Astrocyte (in vitro differentiated cells and primary cell): ENCODE measurements at regions not wholly inside any gene's neighbourhood (a gene's known extent, or its start where the extent isn't known, plus 50 kb on each side); places are given as distances from the start of the nearest gene placed in this dataset.
A peak's percentile ranks its signal among the peaks of the same experiment; 100 is the strongest.

Experiments used
- DNase-seq: peaks from one replicate; pipeline ENCODE4 v3.0.0-alpha.2; 2010; ENCODE audit warnings: low read depth
- FAIRE-seq: peaks from 2 replicates; lab custom pipeline; 2011; peaks lifted over from hg19 to GRCh38; lab: Jason Lieb, UNC
- H2AFZ ChIP-seq: 2 replicates; pipeline ENCODE4 v1.6.0; 2012; ENCODE audit warnings: low read depth, low read length, inconsistent platforms
- H3K27ac ChIP-seq: 2 replicates; pipeline ENCODE4 v1.5.1; 2011; ENCODE audit warnings: low read depth, low read length, inconsistent platforms
- H3K27me3 ChIP-seq: 2 replicates; pipeline ENCODE4 v1.6.0; 2011; ENCODE audit warnings: low read length, inconsistent platforms; ENCODE audit not compliant: insufficient read depth
- H3K36me3 ChIP-seq: 2 replicates; pipeline ENCODE4 v1.5.1; 2011; ENCODE audit warnings: low read length, inconsistent platforms; ENCODE audit not compliant: insufficient read depth
- H3K4me1 ChIP-seq: 2 replicates; pipeline ENCODE4 v1.5.1; 2011; ENCODE audit warnings: low read length, inconsistent platforms; ENCODE audit not compliant: insufficient read depth
- H3K4me2 ChIP-seq: 2 replicates; pipeline ENCODE4 v1.6.0; 2012; ENCODE audit warnings: low read length, inconsistent platforms
- H3K4me3 ChIP-seq: 2 replicates; pipeline ENCODE4 v1.5.1; 2011; ENCODE audit warnings: low read depth, mild to moderate bottlenecking, low read length, inconsistent platforms; ENCODE audit not compliant: insufficient read depth
- H3K79me2 ChIP-seq: 2 replicates; pipeline ENCODE4 v1.6.0; 2012; ENCODE audit warnings: mild to moderate bottlenecking, low read length, inconsistent platforms; ENCODE audit not compliant: insufficient read depth
- H3K9ac ChIP-seq: 2 replicates; pipeline ENCODE4 v1.6.0; 2012; ENCODE audit warnings: mild to moderate bottlenecking, low read length, inconsistent platforms
- H3K9me3 ChIP-seq: 2 replicates; pipeline ENCODE4 v1.5.1; 2012; ENCODE audit warnings: low read depth, mild to moderate bottlenecking, low read length, inconsistent platforms; ENCODE audit not compliant: insufficient read depth
- H4K20me1 ChIP-seq: 2 replicates; pipeline ENCODE4 v1.6.0; 2012; ENCODE audit warnings: low read length, inconsistent platforms; ENCODE audit not compliant: insufficient read depth
- H3K27ac Mint-ChIP-seq: one replicate; pipeline ENCODE4 v1.8.0; 2021; ENCODE audit warnings: mild to moderate bottlenecking, mixed read lengths; ENCODE audit not compliant: unreplicated experiment
- H3K27me3 Mint-ChIP-seq: one replicate; pipeline ENCODE4 v1.8.0; 2021; ENCODE audit warnings: low read depth, mixed read lengths; ENCODE audit not compliant: unreplicated experiment
- H3K36me3 Mint-ChIP-seq: one replicate; pipeline ENCODE4 v1.8.0; 2021; ENCODE audit warnings: low read depth, mixed read lengths; ENCODE audit not compliant: unreplicated experiment
- H3K4me1 Mint-ChIP-seq: one replicate; pipeline ENCODE4 v1.8.0; 2021; ENCODE audit warnings: low read depth, mixed read lengths; ENCODE audit not compliant: unreplicated experiment
- H3K4me3 Mint-ChIP-seq: one replicate; pipeline ENCODE4 v1.8.0; 2021; ENCODE audit warnings: mild to moderate bottlenecking, moderate library complexity, mixed read lengths; ENCODE audit not compliant: unreplicated experiment
- H3K9me3 Mint-ChIP-seq: one replicate; pipeline ENCODE4 v1.8.0; 2021; ENCODE audit warnings: mild to moderate bottlenecking, mixed read lengths; ENCODE audit not compliant: unreplicated experiment
- CTCF ChIP-seq: IDR thresholded peaks from 2 replicates; pipeline ENCODE4 v1.5.1; 2011; ENCODE audit warnings: low read depth, mild to moderate bottlenecking, inconsistent platforms, low read length, moderate library complexity; ENCODE audit not compliant: insufficient read depth
- EZH2 ChIP-seq: IDR thresholded peaks from 2 replicates; pipeline ENCODE4 v1.6.1; 2012; ENCODE audit warnings: mild to moderate bottlenecking, low read length, inconsistent platforms; ENCODE audit not compliant: insufficient read depth

GRCh38 chr9:94033383-94033782 lies 50.9 kb upstream of the PTPDC1 start:
- no peak overlapping the region for H3K27ac Mint-ChIP-seq
- Histone ChIP-seq H3K9me3 (no peaks in the 10 kb centered on the region), H3K27ac (no peak overlapping the region), H3K4me1 (peaks cover 14% of the 10 kb centered on the region), H3K4me3 (no peak overlapping the region), H3K9ac (no peak overlapping the region), H2AFZ (no peak overlapping the region), H3K36me3 (no peaks in the 10 kb centered on the region), H4K20me1 (peaks cover 2% of the 10 kb centered on the region), H3K27me3 (no peaks in the 10 kb centered on the region), H3K79me2 (peaks cover 26% of the 10 kb centered on the region), H3K4me2 (no peak overlapping the region)
- peaks cover 7% of the 10 kb centered on the region for H3K36me3 Mint-ChIP-seq
- TF ChIP-seq CTCF (no peak), EZH2 (no peak)
- H3K9me3 Mint-ChIP-seq: no peaks in the 10 kb centered on the region
- H3K27me3 Mint-ChIP-seq: no peaks in the 10 kb centered on the region
- DNase-seq (no peak), FAIRE-seq (no peak)
- H3K4me1 Mint-ChIP-seq: peaks cover 3% of the 10 kb centered on the region
- no peak overlapping the region for H3K4me3 Mint-ChIP-seq

- no peak overlapping the region for H3K4me3 ChIP-seq
- Mint-ChIP-seq H3K36me3 (peaks cover 2% of the 10 kb centered on the region), H3K27me3 (no peaks in the 10 kb centered on the region), H3K4me1 (peaks cover 3% of the 10 kb centered on the region), H3K9me3 (no peaks in the 10 kb centered on the region), H3K27ac (no peak overlapping the region), H3K4me3 (peak overlapping the region; percentile 94)
- H3K79me2 ChIP-seq: peaks cover 26% of the 10 kb centered on the region
- no peaks in the 10 kb centered on the region for H3K27me3 ChIP-seq
- no peak for FAIRE-seq
- H3K9me3 ChIP-seq: no peaks in the 10 kb centered on the region
- peaks cover 14% of the 10 kb centered on the region for H3K4me1 ChIP-seq
- no peaks in the 10 kb centered on the region for H3K36me3 ChIP-seq
- peak overlapping the region; percentile 98 for H3K4me2 ChIP-seq
- peaks cover 2% of the 10 kb centered on the region for H4K20me1 ChIP-seq
- H3K9ac ChIP-seq: no peak overlapping the region
- TF ChIP-seq CTCF (no peak), EZH2 (no peak)
- H2AFZ ChIP-seq: no peak overlapping the region
- no peak overlapping the region for H3K27ac ChIP-seq
- peak; percentile 82 for DNase-seq
Measured at GRCh38 chr9:94031946-94032345, 52.3 kb upstream of the PTPDC1 start.

- peak overlapping the region; percentile 94 for H3K4me3 Mint-ChIP-seq
- peak overlapping the region; percentile 85 for H3K4me3 ChIP-seq
- H3K9me3 Mint-ChIP-seq: no peaks in the 10 kb centered on the region
- H3K4me1 ChIP-seq: peaks cover 14% of the 10 kb centered on the region
- H3K9ac ChIP-seq: peak overlapping the region; percentile 89
- peak overlapping the region; percentile 49 for H3K27ac Mint-ChIP-seq
- peak overlapping the region; percentile 77 for H3K27ac ChIP-seq
- no peaks in the 10 kb centered on the region for H3K36me3 ChIP-seq
- no peaks in the 10 kb centered on the region for H3K27me3 Mint-ChIP-seq
- H2AFZ ChIP-seq: peak overlapping the region; percentile 96
- DNase-seq (no peak), FAIRE-seq (no peak)
- peaks cover 3% of the 10 kb centered on the region for H3K4me1 Mint-ChIP-seq
- peak overlapping the region; percentile 98 for H3K4me2 ChIP-seq
- no peak for TF ChIP-seq EZH2
- TF ChIP-seq CTCF: no peak
- H3K36me3 Mint-ChIP-seq: peaks cover 3% of the 10 kb centered on the region
- H3K79me2 ChIP-seq: peaks cover 26% of the 10 kb centered on the region
- H4K20me1 ChIP-seq: peaks cover 2% of the 10 kb centered on the region
- no peaks in the 10 kb centered on the region for H3K9me3 ChIP-seq
- H3K27me3 ChIP-seq: no peaks in the 10 kb centered on the region
Measured at GRCh38 chr9:94031380-94031779, 52.9 kb upstream of the PTPDC1 start.
